K562 (cell line): ENCODE measurements at regions not wholly inside any gene's neighbourhood (a gene's known extent, or its start where the extent isn't known, plus 50 kb on each side); places are given as distances from the start of the nearest gene placed in this dataset.
A peak's percentile ranks its signal among the peaks of the same experiment; 100 is the strongest.

Source experiments
- ATAC-seq: fragments of 200-7000 bp; cut with Tn5 transposase; 3 replicates; pipeline ENCODE4 v1.9.1; 2020; ENCODE audit warnings: moderate library complexity
- BruUV-seq: library from RNA; stranded (reverse); fragments of 400-500 nt; replicated peaks from 2 replicates; lab custom pipeline; 2021; lab: Mats Ljungman, UMichigan
- CTCF ChIA-PET: fragments of 300-600 bp; formaldehyde crosslinking; extraction: SDS; loops from one replicate; lab custom pipeline; 2021; ENCODE audit warnings: low intra/inter-chr PET ratio; lab: Yijun Ruan, JAX
- POLR2A ChIA-PET: fragments of 300-600, 350-650 bp; sonication (Branson Sonifier 250); formaldehyde crosslinking; extraction: SDS; loops from one replicate; lab custom pipeline; 2021; ENCODE audit warnings: antibody characterized with exemption, inconsistent platforms; lab: Yijun Ruan, JAX
- DNase-seq, 4 experiments: peaks; one replicate each; pipeline versions ENCODE4 v3.0.0 to v3.0.0-alpha.2; 2011 to 2018; ENCODE audit warnings: low spot score in 3 of 4, mixed read lengths in 3 of 4; ENCODE audit errors: extremely low read depth in 1 of 4
- FAIRE-seq: peaks from 2 replicates; lab custom pipeline; 2011; peaks lifted over from hg19 to GRCh38; lab: Jason Lieb, UNC
- H2AFZ ChIP-seq: 2 replicates; pipeline ENCODE4 v1.6.0; 2011; ENCODE audit warnings: low read depth, low read length, control low read depth, inconsistent platforms
- H3K27ac ChIP-seq: fragments of 200-600 bp; 3 replicates; pipeline ENCODE4 v1.8.0; 2011; ENCODE audit warnings: low read depth, mild to moderate bottlenecking, control low read depth, inconsistent platforms, low read length, moderate library complexity, mixed read lengths; ENCODE audit errors: extremely low read depth
- H3K27me3 ChIP-seq, 2 experiments: fragments of 300-600 bp in 1 of 2; 2 replicates in 1 of 2; 3 replicates in 1 of 2; pipeline versions ENCODE4 v1.6.0 to v1.8.0; 2011; ENCODE audit warnings: inconsistent platforms in 2 of 2, low read length in 2 of 2, mild to moderate bottlenecking in 1 of 2, mixed read lengths in 1 of 2, moderate library complexity in 1 of 2; ENCODE audit not compliant: control insufficient read depth in 2 of 2, insufficient read depth in 2 of 2
- H3K36me3 ChIP-seq: fragments of 300-600 bp; 3 replicates; pipeline ENCODE4 v1.8.0; 2011; ENCODE audit warnings: mild to moderate bottlenecking, low read length, inconsistent platforms; ENCODE audit not compliant: control insufficient read depth, insufficient read depth
- H3K4me1 ChIP-seq, 2 experiments: fragments of 200-600 bp in 1 of 2; replicated peaks in 1 of 2; 2 replicates in 1 of 2; 3 replicates in 1 of 2; pipeline versions ENCODE4 v1.5.1 to v1.8.0; 2011; ENCODE audit warnings: inconsistent platforms in 2 of 2, low read length in 2 of 2, mild to moderate bottlenecking in 1 of 2, mixed read lengths in 1 of 2, moderate library complexity in 1 of 2; ENCODE audit not compliant: control insufficient read depth in 2 of 2, insufficient read depth in 2 of 2
- H3K4me2 ChIP-seq: 2 replicates; pipeline ENCODE4 v1.6.1; 2011; ENCODE audit warnings: low read length, control low read depth, inconsistent platforms, mixed read lengths; ENCODE audit not compliant: insufficient read depth
- H3K4me3 ChIP-seq: fragments of 200-600 bp; sonication (generic), shearing (Covaris generic); 2 replicates; pipeline ENCODE4 v1.5.1; 2016; ENCODE audit warnings: control low read depth, inconsistent platforms
- H3K79me2 ChIP-seq: fragments of 200-600 bp; 3 replicates; pipeline ENCODE4 v1.8.0; 2011; ENCODE audit warnings: low read length, inconsistent platforms; ENCODE audit not compliant: control insufficient read depth, insufficient read depth
- H3K9ac ChIP-seq, 2 experiments: 2 replicates each; pipeline versions ENCODE4 v1.6.0 to v1.6.1; 2011; ENCODE audit warnings: low read depth in 2 of 2, low read length in 2 of 2, control low read depth in 1 of 2, inconsistent platforms in 1 of 2, mild to moderate bottlenecking in 1 of 2, mixed read lengths in 1 of 2; ENCODE audit not compliant: insufficient read depth in 1 of 2
- H3K9me1 ChIP-seq: one replicate; pipeline ENCODE4 v1.6.0; 2011; ENCODE audit warnings: inconsistent platforms, mild to moderate bottlenecking, low read length, moderate library complexity; ENCODE audit not compliant: control insufficient read depth, insufficient read depth
- H3K9me3 ChIP-seq: replicated peaks from 2 replicates; pipeline ENCODE4 v1.5.1; 2011; ENCODE audit warnings: low read depth, low read length, inconsistent platforms; ENCODE audit not compliant: control insufficient read depth, insufficient read depth
- H4K20me1 ChIP-seq: replicated peaks from 2 replicates; pipeline ENCODE4 v1.6.1; 2011; ENCODE audit warnings: low read length, inconsistent platforms, mixed read lengths; ENCODE audit not compliant: control insufficient read depth, insufficient read depth
- CREB3 ChIP-seq: fragments of 450-650 bp; conservative IDR thresholded peaks from 2 replicates; pipeline ENCODE4 v1.6.1; 2016; ENCODE audit warnings: missing genetic modification characterization, low read depth, mild to moderate bottlenecking, missing compliant biosample characterization, moderate library complexity
- ELK1 ChIP-seq: sonication (generic); formaldehyde crosslinking; IDR thresholded peaks from 2 replicates; pipeline ENCODE4 v1.8.1; 2022; ENCODE audit warnings: missing genetic modification reagents
- HIVEP1 ChIP-seq: fragments of 250-450 bp; sonication (Bioruptor Pico); IDR thresholded peaks from 2 replicates; pipeline ENCODE4 v1.4.0; 2020; ENCODE audit warnings: mild to moderate bottlenecking
- KLF10 ChIP-seq: fragments of 250-450 bp; sonication (Bioruptor Pico); IDR thresholded peaks from 2 replicates; pipeline ENCODE4 v1.6.1; 2021; ENCODE audit warnings: matching md5 sums
- NELFE ChIP-seq: IDR thresholded peaks from 2 replicates; pipeline ENCODE4 v1.6.1; 2011; ENCODE audit warnings: mild to moderate bottlenecking; ENCODE audit not compliant: insufficient read depth, insufficient read length
- RBBP5 ChIP-seq: fragments of 200-600 bp; sonication (generic); IDR thresholded peaks from 2 replicates; pipeline ENCODE4 v1.6.1; 2012; ENCODE audit warnings: borderline replicate concordance, mild to moderate bottlenecking, low read length, control low read depth, inconsistent platforms; ENCODE audit not compliant: insufficient read depth, poor library complexity, severe bottlenecking
- SMARCE1 ChIP-seq: fragments of 450-650 bp; IDR thresholded peaks from 2 replicates; pipeline ENCODE4 v1.7.1; 2016; ENCODE audit warnings: mild to moderate bottlenecking
- SNRNP70 ChIP-seq: fragments of 200-400 bp; formaldehyde crosslinking; optimal IDR thresholded peaks from 2 replicates; pipeline ENCODE3; 2017; ENCODE audit warnings: low read depth, low read length
- SRF ChIP-seq, 2 experiments: fragments of 250-450, 450-650 bp in 1 of 2; sonication (Bioruptor Pico) in 1 of 2; sonication (generic) in 1 of 2; formaldehyde crosslinking; IDR thresholded peaks; 2 replicates each; pipeline versions ENCODE4 v1.5.0 to v1.5.1; 2020 to 2022; ENCODE audit warnings: mild to moderate bottlenecking in 1 of 2, missing genetic modification reagents in 1 of 2
- ZBTB1 ChIP-seq: sonication (generic); formaldehyde crosslinking; IDR thresholded peaks from 2 replicates; pipeline ENCODE4 v1.8.1; 2023; ENCODE audit warnings: missing genetic modification reagents, low read depth, mild to moderate bottlenecking, borderline replicate concordance
- ZFP30 ChIP-seq: fragments of 250-450 bp; sonication (Bioruptor Pico); IDR thresholded peaks from 2 replicates; pipeline ENCODE4 v1.8.0; 2022; ENCODE audit warnings: moderate library complexity, mild to moderate bottlenecking, inconsistent platforms, borderline replicate concordance
- ZMIZ1 ChIP-seq, 2 experiments: fragments of 150-350 bp in 1 of 2; IDR thresholded peaks; 2 replicates each; pipeline ENCODE4 v1.6.1; 2012 to 2016; ENCODE audit warnings: low read depth in 2 of 2, low read length in 2 of 2, mild to moderate bottlenecking in 1 of 2, moderate library complexity in 1 of 2
- ZNF75A ChIP-seq: fragments of 450-650 bp; formaldehyde crosslinking; IDR thresholded peaks from 2 replicates; pipeline ENCODE4 v1.4.0; 2020; ENCODE audit warnings: mild to moderate bottlenecking
- WGBS: fragments of 100-300 bp; shearing (Covaris generic); methylation state at CpG from one replicate; pipeline ENCODE4 v1.1.6; 2016; ENCODE audit warnings: low coverage, mixed read lengths; ENCODE audit not compliant: insufficient coverage; ENCODE audit errors: missing lambda C conversion rate; 5-methylcytosine and 5-hydroxymethylcytosine counted together
- in situ Hi-C: fragments of 300-500 bp; cut with MboI; formaldehyde crosslinking; loops from 4 replicates; pipeline ENCODE4 v1.15.0; 2018; ENCODE audit warnings: inconsistent platforms, mixed read lengths
- intact Hi-C: fragments of 100-400 bp; cut with micrococcal nuclease; formaldehyde crosslinking; loops from 2 replicates; pipeline ENCODE4 v1.14.2; 2022

DNA sequence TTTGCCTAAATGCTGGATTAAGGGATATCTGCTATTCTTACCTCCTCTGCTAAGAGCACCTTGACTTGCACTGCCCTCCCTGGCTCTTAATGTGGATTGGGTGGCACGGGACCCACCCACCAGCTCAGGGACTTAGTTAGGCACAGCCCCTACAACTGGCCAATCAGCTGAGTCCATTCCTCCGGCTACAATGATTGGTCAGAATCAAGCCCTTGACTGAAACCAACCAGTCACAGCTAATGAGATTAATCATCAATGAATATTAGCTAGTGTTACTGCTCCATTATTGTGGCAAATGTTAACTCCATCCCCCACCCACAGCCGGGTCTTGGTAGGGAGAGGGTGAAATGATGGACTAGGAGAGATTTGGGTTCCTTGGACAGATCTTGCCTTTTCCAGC lies 328.0 kb downstream of the MN1 start:
- no peak for FAIRE-seq
- Histone ChIP-seq H3K9me3 (no peaks in the 10 kb centered on the region), H4K20me1 (no peaks in the 10 kb centered on the region), H2AFZ (no peak overlapping the region), H3K4me3 (no peak overlapping the region), H3K36me3 (no peaks in the 10 kb centered on the region)
- no peak for ATAC-seq
- TF ChIP-seq CREB3 (tag) (no peak), ZNF75A (CRISPR knock-in tag) (no peak), ZBTB1 (CRISPR knock-in tag) (no peak), ELK1 (CRISPR knock-in tag) (no peak), NELFE (no peak), SNRNP70 (no peak), HIVEP1 (CRISPR knock-in tag) (no peak), SMARCE1 (no peak), ZMIZ1 (IDR thresholded peaks at IDR 0.05; ENCODE audit: low read depth in 2 of 2, low read length in 2 of 2) (no peak), KLF10 (CRISPR knock-in tag) (no peak), ZFP30 (CRISPR knock-in tag) (no peak), SRF (CRISPR knock-in tag; IDR thresholded peaks at IDR 0.05) (no peak), RBBP5 (no peak)
- TF ChIP-seq, all 486 proteins: peak for 0
- Histone ChIP-seq H3K9ac (no peak overlapping the region), H3K27ac (no peak overlapping the region), H3K79me2 (no peaks in the 10 kb centered on the region), H3K27me3 (peaks cover 0 to 7% of the 10 kb centered on the region in 2 experiments; a peak in 1 of 5 replicates), H3K4me2 (no peak overlapping the region), H3K9me1 (no peaks in the 10 kb centered on the region), H3K4me1 (no peaks in the 10 kb centered on the region)
- 0% methylated on average over 3 of the region's 3 CpGs for WGBS
- in situ Hi-C loops, result no loop called here
- intact Hi-C loops, result no loop called here
- POLR2A ChIA-PET, result interaction anchor here (0.6 kb wide), 1 partner anchor 350 kb away, joined by 3 read pairs; no protein-coding TSS in a partner anchor
- CTCF ChIA-PET, result no interaction called here
- DNase-seq, result peak in 3 of 4 experiments; percentile 12 to 24 (median 24)
- no TSS peak for BruUV-seq
